Stimulated activated naive B cell treated with anti-CD40 and anti-IgM and Interleukin-4, amounts not matched to agents 10 μg/mL and 1 μg/mL and 100 μg/mL, for 72 hours (primary cell): ENCODE measurements at regions not wholly inside any gene's neighbourhood (a gene's known extent, or its start where the extent isn't known, plus 50 kb on each side); places are given as distances from the start of the nearest gene placed in this dataset.

Source experiments
- ATAC-seq, 2 donors: fragments of 150-1000 bp; cut with Tn5 transposase; replicated peaks; 2 replicates each; pipeline ENCODE4 v1.10.0; 2021; ENCODE audit warnings: moderate library complexity in 1 of 2
- DNase-seq: peaks from one replicate; pipeline ENCODE4 v3.0.0; 2021
- H3K27ac Mint-ChIP-seq: one replicate; pipeline ENCODE4 v1.8.0; 2022; ENCODE audit warnings: mild to moderate bottlenecking, mixed read lengths
- H3K27me3 Mint-ChIP-seq, 2 donors: one replicate each; pipeline ENCODE4 v1.8.0; 2022; ENCODE audit warnings: mixed read lengths in 2 of 2
- H3K36me3 Mint-ChIP-seq, 2 donors: one replicate each; pipeline ENCODE4 v1.8.0; 2022; ENCODE audit warnings: mixed read lengths in 2 of 2, mild to moderate bottlenecking in 1 of 2
- H3K4me1 Mint-ChIP-seq, 2 donors: one replicate each; pipeline ENCODE4 v1.8.0; 2022; ENCODE audit warnings: mixed read lengths in 2 of 2, mild to moderate bottlenecking in 1 of 2
- H3K4me3 Mint-ChIP-seq, 2 donors: one replicate each; pipeline ENCODE4 v1.8.0; 2022; ENCODE audit warnings: mild to moderate bottlenecking in 2 of 2, mixed read lengths in 2 of 2, moderate library complexity in 1 of 2
- H3K9me3 Mint-ChIP-seq, 2 donors: one replicate each; pipeline ENCODE4 v1.8.0; 2022; ENCODE audit warnings: mixed read lengths in 2 of 2, mild to moderate bottlenecking in 1 of 2

DNA sequence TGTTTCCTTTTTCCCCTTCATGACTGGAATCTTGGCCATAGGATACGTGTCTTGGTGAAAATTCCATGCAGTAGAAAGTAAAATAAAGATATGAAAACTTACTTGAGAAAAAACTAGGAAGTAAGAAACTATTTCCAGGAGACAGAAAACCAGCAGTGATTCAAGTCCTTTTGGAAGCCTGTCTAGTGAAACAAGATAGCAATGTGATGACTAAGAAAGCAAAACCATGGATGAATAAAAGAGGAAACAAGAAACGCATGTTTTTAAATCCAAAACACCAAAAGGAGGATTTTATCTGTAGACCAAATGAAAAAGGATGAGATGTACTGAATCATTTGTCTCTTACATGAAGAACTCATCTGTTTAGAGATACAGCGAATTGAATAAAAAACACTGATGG is 1430.0 kb downstream of the ARAP2 start:
- Mint-ChIP-seq H3K36me3 (no peaks in the 10 kb centered on the region), H3K27ac (no peak overlapping the region), H3K4me3 (no peak overlapping the region), H3K4me1 (no peaks in the 10 kb centered on the region), H3K9me3 (peaks cover 0 to 2% of the 10 kb centered on the region in 2 donors), H3K27me3 (no peaks in the 10 kb centered on the region)
- ATAC-seq (no peak), DNase-seq (no peak)

DNA sequence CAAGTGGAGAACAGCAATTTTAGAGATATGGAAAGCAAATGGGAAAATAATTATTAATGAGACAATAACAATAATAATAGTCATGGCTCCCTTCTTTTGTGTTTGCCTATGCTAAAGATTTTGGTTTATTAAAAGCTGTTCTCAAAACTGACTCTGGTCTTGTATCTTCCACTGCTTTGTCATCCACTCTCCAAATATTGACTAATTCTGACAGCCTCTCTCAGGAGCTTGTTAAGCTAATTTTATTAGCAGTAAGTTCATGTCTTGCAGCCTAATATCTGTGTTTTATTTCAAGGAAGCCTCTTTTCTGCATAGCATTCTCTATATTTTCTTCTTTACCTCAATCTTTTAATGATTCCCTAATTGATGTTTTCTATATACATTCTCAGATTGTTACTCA is 1419.8 kb downstream of the ARAP2 start:
- H3K9me3 Mint-ChIP-seq = peaks cover 2 to 3% of the 10 kb centered on the region in 2 donors

DNA sequence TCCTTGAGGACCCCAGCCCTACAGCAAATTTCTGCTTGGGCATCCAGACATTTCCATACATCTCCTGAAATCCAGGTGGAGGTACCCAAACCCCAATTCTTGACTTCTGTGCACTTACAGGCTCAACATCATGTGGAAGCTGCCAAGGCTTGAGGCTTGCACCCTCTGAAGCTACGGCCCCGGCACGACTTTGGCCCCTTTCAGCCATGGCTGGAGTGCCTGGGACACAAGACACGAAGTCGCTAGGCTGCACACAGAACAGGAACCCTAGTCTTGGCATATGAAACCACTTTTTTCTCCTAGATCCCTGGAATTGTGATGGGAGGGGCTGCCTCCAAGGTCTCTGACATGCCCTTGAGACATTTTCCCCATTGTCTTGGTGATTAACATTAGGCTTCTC is 1417.7 kb downstream of the ARAP2 start:
- H3K27me3 Mint-ChIP-seq = no peaks in the 10 kb centered on the region
- ATAC-seq (no peak), DNase-seq (no peak)
- no peaks in the 10 kb centered on the region for H3K36me3 Mint-ChIP-seq
- H3K4me3 Mint-ChIP-seq = no peak overlapping the region
- no peak overlapping the region for H3K27ac Mint-ChIP-seq
- peaks cover 0 to 3% of the 10 kb centered on the region in 2 donors for H3K9me3 Mint-ChIP-seq
- H3K4me1 Mint-ChIP-seq = no peaks in the 10 kb centered on the region

More for the DNA sequence above, 1419.8 kb downstream of the ARAP2 start:
- no peaks in the 10 kb centered on the region for H3K27me3 Mint-ChIP-seq
- H3K36me3 Mint-ChIP-seq = no peaks in the 10 kb centered on the region
- no peak for ATAC-seq
- no peaks in the 10 kb centered on the region for H3K4me1 Mint-ChIP-seq
- no peak for DNase-seq
- H3K4me3 Mint-ChIP-seq = no peak overlapping the region
- H3K27ac Mint-ChIP-seq = no peak overlapping the region

DNA sequence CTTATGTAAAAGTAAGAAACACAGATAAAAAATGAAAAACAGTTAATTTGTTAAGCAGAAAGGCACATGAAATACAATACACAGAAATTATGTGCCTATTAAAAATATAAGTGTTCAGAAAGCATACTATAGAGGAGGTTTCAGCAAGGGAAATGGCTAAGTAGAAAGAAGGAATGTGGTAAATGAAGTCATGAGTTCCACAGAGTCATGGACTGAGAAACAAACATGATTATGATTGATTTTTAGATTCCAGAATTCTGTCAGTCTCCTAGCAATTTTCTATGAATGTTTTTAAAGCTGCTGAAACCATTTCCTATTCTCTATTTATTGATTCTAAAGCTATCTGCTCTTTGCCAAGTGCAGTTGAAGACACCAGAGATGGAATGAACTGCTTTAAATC is 1398.4 kb downstream of the ARAP2 start:
- Mint-ChIP-seq H3K27ac (no peak overlapping the region), H3K9me3 (no peaks in the 10 kb centered on the region), H3K36me3 (no peaks in the 10 kb centered on the region), H3K4me1 (no peaks in the 10 kb centered on the region), H3K4me3 (no peak overlapping the region), H3K27me3 (no peaks in the 10 kb centered on the region)
- no peak for ATAC-seq
- no peak for DNase-seq

DNA sequence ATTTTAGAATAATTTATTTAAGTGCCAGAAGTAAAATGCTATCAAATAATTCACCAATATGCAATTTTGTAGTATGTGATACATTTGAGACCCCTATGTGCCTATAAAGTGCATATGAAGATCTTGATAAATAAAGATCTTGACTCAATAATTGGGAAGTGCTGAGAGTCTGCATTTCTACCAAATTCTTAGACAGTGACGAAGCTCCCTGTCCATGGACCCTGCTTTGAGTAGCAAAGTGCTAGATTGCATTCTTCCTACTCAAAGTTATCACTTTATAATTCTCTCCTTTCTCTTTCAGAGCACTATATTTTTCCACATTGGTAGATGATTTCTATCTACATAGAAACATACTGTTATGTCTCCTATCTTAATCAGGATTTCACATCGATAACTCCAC is 1393.9 kb downstream of the ARAP2 start:
- H3K27me3 Mint-ChIP-seq = no peaks in the 10 kb centered on the region
- no peaks in the 10 kb centered on the region for H3K9me3 Mint-ChIP-seq
- no peak overlapping the region for H3K27ac Mint-ChIP-seq
- H3K4me3 Mint-ChIP-seq = no peak overlapping the region
- ATAC-seq (no peak), DNase-seq (no peak)
- H3K4me1 Mint-ChIP-seq = no peaks in the 10 kb centered on the region
- no peaks in the 10 kb centered on the region for H3K36me3 Mint-ChIP-seq

DNA sequence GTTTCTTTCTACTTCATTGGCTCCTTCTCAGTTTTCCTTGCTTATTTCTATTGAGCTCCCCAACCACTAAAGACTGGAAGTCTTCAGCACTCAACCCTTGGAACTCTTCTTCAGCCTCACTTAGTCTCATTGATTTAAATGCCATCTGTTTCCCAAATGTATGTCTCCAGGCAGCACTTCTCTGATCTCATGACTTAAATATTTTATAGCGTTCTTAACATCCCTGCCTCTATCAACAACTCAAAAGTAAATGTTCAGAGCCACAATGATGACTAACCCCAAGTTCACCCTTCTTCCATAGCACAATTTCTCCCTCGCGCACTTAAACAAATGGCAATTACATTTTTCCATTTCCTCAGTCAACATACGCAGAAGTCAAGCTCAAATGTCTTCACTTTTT is 1393.3 kb downstream of the ARAP2 start:
- Mint-ChIP-seq H3K27me3 (no peaks in the 10 kb centered on the region), H3K27ac (no peak overlapping the region), H3K4me1 (no peaks in the 10 kb centered on the region), H3K9me3 (no peaks in the 10 kb centered on the region), H3K4me3 (no peak overlapping the region), H3K36me3 (no peaks in the 10 kb centered on the region)
- ATAC-seq (no peak), DNase-seq (no peak)

DNA sequence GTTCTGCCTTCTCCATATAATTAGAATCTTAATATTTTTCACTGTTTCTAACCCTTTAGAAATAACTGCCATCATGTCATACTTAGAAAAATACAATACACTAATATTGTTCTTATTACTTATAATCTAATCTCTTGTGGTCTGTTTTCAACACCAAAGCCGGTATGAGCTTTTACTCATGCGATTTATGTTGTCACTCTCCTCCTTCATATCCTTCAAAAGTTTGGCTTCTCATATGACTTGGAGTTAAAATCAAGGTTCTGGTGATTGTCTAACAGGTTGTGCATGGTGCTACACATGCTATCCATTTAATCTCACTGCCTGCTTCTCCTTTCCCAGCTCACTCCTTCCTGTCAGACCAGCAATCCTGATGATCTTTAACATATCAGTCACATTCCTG is 1392.9 kb downstream of the ARAP2 start:
- no peak for ATAC-seq
- no peaks in the 10 kb centered on the region for H3K36me3 Mint-ChIP-seq
- H3K4me3 Mint-ChIP-seq = no peak overlapping the region
- H3K27ac Mint-ChIP-seq = no peak overlapping the region
- no peaks in the 10 kb centered on the region for H3K27me3 Mint-ChIP-seq
- DNase-seq = no peak
- no peaks in the 10 kb centered on the region for H3K4me1 Mint-ChIP-seq
- no peaks in the 10 kb centered on the region for H3K9me3 Mint-ChIP-seq

DNA sequence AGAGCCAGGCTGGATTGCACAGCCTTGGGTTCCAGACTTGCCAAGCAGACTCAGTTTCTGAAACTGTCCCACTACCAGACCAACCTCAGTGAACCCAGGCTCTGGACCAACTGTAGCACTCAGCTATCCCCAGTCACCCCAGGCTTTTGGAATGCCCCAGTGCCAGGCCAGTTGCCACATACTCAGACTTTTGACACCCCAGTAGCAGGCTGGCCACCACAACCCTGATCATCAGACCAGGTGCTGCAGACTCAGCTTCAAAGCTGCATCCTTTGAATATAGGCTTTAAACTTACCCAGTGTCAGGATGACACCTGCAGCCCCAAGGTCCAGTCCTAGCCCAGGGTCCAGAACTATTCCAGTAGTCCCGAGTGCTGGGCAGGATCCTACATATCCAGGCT is 1389.9 kb downstream of the ARAP2 start:
- Mint-ChIP-seq H3K4me1 (no peaks in the 10 kb centered on the region), H3K27ac (no peak overlapping the region), H3K36me3 (no peaks in the 10 kb centered on the region), H3K9me3 (no peaks in the 10 kb centered on the region), H3K4me3 (no peak overlapping the region), H3K27me3 (no peaks in the 10 kb centered on the region)
- ATAC-seq = no peak
- no peak for DNase-seq

DNA sequence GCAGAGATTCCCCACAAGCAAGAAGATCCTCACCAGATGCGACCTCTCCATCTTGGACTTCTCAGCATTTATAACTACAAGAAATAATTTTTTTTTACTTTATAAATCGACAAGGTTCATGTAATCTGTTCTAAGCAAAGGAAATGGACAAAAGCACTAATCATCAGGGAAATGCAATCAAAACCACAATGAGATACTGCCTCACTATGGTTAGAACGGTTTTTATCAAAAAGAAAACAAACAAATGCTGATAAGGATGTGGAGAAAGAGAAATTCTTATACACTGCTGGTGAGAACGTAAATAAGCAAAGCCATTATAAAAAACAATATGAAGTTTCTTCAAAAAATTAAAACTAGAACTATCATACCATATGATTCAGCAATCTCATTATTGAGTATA is 1382.6 kb downstream of the ARAP2 start:
- no peaks in the 10 kb centered on the region for H3K36me3 Mint-ChIP-seq
- no peak overlapping the region for H3K27ac Mint-ChIP-seq
- H3K9me3 Mint-ChIP-seq = no peaks in the 10 kb centered on the region
- H3K27me3 Mint-ChIP-seq = no peaks in the 10 kb centered on the region
- ATAC-seq = no peak
- no peak for DNase-seq
- no peaks in the 10 kb centered on the region for H3K4me1 Mint-ChIP-seq
- H3K4me3 Mint-ChIP-seq = no peak overlapping the region

DNA sequence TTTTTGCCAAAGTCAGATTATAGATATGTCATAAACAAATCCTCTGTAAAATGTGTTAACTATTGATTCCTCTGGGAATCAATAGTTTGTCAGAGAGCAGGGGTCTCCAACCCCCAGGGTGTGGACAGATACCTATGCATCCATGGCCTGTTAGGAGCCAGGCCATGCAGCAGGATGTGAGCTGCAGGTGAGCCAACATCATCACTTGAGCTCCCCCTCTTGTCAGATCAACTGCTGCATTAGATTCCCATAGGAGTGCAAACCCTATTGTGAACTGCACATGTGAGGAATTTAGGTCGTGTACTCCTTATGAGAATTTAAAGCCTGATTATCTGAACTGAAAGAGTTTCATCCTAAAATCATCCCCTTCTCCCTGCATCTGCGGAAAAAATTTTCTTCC is 1365.4 kb downstream of the ARAP2 start:
- H3K4me1 Mint-ChIP-seq = no peaks in the 10 kb centered on the region
- H3K9me3 Mint-ChIP-seq = peaks cover 6 to 14% of the 10 kb centered on the region in 2 donors
- no peaks in the 10 kb centered on the region for H3K36me3 Mint-ChIP-seq
- H3K27ac Mint-ChIP-seq = no peak overlapping the region
- DNase-seq (no peak), ATAC-seq (peak in 1 of 2 donors; percentile 27)
- no peaks in the 10 kb centered on the region for H3K27me3 Mint-ChIP-seq
- H3K4me3 Mint-ChIP-seq = no peak overlapping the region

DNA sequence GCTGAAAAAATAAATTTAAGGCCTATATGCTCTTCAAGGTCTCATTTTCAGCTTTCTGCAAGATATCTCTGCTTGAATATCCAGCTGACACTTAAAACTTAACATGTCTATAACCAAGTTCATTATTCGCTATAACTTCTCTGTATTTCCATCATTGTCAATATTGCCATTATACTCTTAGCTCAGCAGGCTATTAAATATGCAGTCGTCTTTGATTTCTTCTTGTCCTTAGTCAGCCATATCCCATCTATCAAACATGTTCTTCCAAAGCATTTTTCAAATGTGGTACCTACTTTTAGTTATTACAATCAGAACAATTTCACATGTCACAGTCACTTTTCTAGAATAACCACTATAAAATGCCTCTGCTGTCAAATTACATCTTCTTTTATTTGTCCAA is 1364.1 kb downstream of the ARAP2 start:
- Mint-ChIP-seq H3K9me3 (peaks cover 6 to 9% of the 10 kb centered on the region in 2 donors), H3K4me3 (no peak overlapping the region), H3K27me3 (no peaks in the 10 kb centered on the region), H3K27ac (no peak overlapping the region), H3K4me1 (no peaks in the 10 kb centered on the region), H3K36me3 (no peaks in the 10 kb centered on the region)
- DNase-seq = no peak
- no peak for ATAC-seq

DNA sequence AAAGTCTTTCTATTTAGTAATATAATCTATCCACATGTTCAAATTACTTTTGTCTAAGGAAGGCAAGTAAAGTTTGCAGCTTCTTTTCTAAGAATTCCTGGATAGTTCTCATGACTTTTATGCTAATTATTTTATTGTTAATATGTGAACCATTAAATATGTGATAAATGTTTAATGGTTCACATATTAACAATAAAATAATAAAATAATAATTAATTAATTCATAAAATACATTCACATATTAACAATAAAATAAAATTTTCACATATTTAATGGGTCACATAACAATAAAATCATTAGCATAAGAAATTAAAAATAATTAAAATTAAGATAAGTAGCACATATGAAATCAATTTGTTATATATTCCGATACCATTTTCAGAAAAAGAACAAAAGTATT is 1352.4 kb downstream of the ARAP2 start:
- H3K27me3 Mint-ChIP-seq = no peaks in the 10 kb centered on the region
- no peak overlapping the region for H3K4me3 Mint-ChIP-seq
- no peaks in the 10 kb centered on the region for H3K4me1 Mint-ChIP-seq
- H3K36me3 Mint-ChIP-seq = no peaks in the 10 kb centered on the region
- peaks cover 0 to 1% of the 10 kb centered on the region in 2 donors for H3K9me3 Mint-ChIP-seq
- DNase-seq (no peak), ATAC-seq (no peak)
- no peak overlapping the region for H3K27ac Mint-ChIP-seq

DNA sequence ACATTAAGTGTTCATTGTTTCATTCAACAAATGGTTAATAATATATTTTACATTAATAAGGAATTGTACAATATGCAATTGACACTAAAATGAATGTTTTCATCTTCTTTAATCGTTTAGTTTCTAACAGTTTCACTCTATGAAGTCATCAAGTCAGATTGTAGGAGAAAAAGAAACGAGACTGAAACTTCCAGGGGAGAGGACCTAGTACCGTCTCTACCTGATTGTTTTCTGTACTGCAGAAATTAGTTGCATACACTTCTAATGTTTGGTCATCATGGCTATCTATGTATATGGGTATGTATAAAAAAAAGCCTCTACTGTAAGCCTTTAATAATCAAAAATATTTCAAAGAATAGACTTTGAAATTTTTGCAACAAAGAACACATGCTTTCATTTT is 1350.9 kb downstream of the ARAP2 start:
- Mint-ChIP-seq H3K36me3 (no peaks in the 10 kb centered on the region), H3K4me1 (no peaks in the 10 kb centered on the region), H3K9me3 (peaks cover 0 to 1% of the 10 kb centered on the region in 2 donors), H3K4me3 (no peak overlapping the region), H3K27ac (no peak overlapping the region), H3K27me3 (no peaks in the 10 kb centered on the region)
- no peak for DNase-seq
- ATAC-seq = no peak

DNA sequence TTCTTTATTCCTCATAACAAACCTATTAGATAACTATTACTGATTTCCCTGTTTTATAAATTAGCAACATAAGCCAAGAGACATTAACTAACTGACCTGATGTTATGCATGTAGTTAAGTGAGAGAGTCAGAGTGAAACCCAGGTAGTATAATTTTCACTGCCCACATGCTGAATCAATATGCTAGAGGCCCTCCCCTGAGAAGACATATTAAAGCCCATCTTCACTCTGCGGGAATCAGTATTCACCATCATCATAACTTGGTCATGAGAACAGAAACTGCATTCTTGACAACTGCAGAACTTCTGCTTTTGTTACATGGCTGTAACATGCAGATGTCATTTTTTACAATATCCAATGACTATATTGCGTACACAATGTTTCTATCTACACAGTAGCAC is 1324.3 kb downstream of the ARAP2 start:
- H3K4me3 Mint-ChIP-seq = no peak overlapping the region
- no peak for DNase-seq
- no peaks in the 10 kb centered on the region for H3K36me3 Mint-ChIP-seq
- no peak overlapping the region for H3K27ac Mint-ChIP-seq
- no peaks in the 10 kb centered on the region for H3K27me3 Mint-ChIP-seq
- peaks cover 1 to 5% of the 10 kb centered on the region in 2 donors for H3K9me3 Mint-ChIP-seq
- no peak for ATAC-seq
- H3K4me1 Mint-ChIP-seq = no peaks in the 10 kb centered on the region

DNA sequence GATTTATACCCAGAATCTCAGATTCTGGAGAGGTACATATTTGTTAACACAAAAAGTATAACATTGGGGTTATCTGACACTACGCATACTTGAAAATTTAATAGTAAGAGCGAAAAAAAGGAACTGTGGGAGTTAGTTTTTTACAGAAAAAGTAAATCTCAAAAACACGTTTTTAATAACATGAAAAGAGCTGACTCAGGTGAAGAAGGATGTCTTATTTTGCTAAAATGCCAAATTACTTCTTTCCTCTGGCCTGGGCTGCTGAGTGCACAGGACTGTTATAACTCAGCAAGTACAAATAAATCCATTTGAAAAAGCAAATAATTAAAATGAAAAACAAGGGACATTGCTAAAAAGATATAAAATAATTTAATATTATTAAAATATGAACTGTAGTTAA is 1322.9 kb downstream of the ARAP2 start:
- DNase-seq (no peak), ATAC-seq (no peak)
- Mint-ChIP-seq H3K27ac (no peak overlapping the region), H3K27me3 (no peaks in the 10 kb centered on the region), H3K4me3 (no peak overlapping the region), H3K4me1 (no peaks in the 10 kb centered on the region), H3K36me3 (no peaks in the 10 kb centered on the region), H3K9me3 (peaks cover 1 to 5% of the 10 kb centered on the region in 2 donors)

DNA sequence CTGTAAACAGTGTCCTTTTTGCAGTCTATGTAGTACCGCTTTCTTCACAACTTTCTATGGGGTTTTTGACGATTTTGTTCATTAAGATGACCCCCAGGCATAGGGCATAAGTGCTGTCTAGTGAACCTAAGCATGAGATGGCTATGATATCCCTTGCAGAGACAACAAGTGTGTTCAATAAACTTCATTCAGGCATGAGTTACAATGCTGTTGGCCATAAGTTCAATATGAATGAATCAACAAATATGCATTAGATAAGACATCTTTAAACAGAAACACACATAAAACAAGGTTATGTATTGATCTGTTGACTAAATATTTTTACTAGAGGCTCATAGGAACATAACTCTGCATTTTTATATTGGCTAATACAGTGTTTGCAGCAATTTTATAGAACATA is 1322.0 kb downstream of the ARAP2 start:
- Mint-ChIP-seq H3K4me1 (no peaks in the 10 kb centered on the region), H3K27ac (no peak overlapping the region), H3K9me3 (peaks cover 0 to 1% of the 10 kb centered on the region in 2 donors), H3K36me3 (no peaks in the 10 kb centered on the region), H3K4me3 (no peak overlapping the region), H3K27me3 (no peaks in the 10 kb centered on the region)
- no peak for ATAC-seq
- no peak for DNase-seq
